Sigmoid colon (tissue), 4 donors: ENCODE measurements at regions not wholly inside any gene's neighbourhood (a gene's known extent, or its start where the extent isn't known, plus 50 kb on each side); places are given as distances from the start of the nearest gene placed in this dataset.

Source experiments
- CTCF ChIP-seq, 4 experiments: fragments of 450-650 bp in 3 of 4; fragments of 200-600 bp in 1 of 4; IDR thresholded peaks; one replicate each; pipeline ENCODE4 v1.5.1; 2016 to 2019; ENCODE audit warnings: antibody characterized with exemption in 4 of 4, mild to moderate bottlenecking in 3 of 4, moderate library complexity in 2 of 4
- EP300 ChIP-seq, 4 donors: sonication (generic); formaldehyde crosslinking; IDR thresholded peaks; one replicate each; pipeline ENCODE4 v1.6.1; 2017; ENCODE audit warnings: antibody characterized with exemption in 4 of 4
- POLR2A ChIP-seq, 2 donors: fragments of 450-650 bp; IDR thresholded peaks; one replicate each; pipeline ENCODE4 v1.6.1; 2016; ENCODE audit warnings: antibody characterized with exemption in 2 of 2, mild to moderate bottlenecking in 2 of 2, moderate library complexity in 2 of 2
- POLR2AphosphoS5 ChIP-seq, 4 donors: sonication (generic); formaldehyde crosslinking; IDR thresholded peaks; one replicate each; pipeline ENCODE4 v1.6.1; 2017; ENCODE audit warnings: antibody characterized with exemption in 4 of 4

DNA sequence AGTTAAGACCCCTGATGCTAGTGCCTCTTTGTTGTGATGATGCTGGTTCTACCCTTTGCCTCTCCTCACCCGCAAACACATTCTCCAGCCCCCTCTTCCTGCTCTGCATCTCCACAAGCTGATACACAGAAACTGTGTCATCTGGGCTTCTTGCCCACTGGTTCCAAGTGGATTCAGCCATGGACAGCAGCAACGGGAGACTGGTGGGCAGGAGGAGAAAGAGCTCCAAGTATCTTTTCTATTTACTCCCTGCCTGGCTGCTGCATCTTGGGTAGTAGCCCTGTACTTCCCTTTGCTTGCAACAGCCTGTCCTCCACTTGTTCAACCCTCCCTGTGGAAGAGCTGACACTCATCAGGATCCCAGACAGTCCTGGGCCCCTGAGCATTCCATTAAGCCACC, 655.1 kb upstream of the RAB6C start:
- TF ChIP-seq CTCF (IDR thresholded peaks at IDR 0.05), result no peak
- TF ChIP-seq POLR2AphosphoS5 (IDR thresholded peaks at IDR 0.05), result no peak
- TF ChIP-seq EP300 (IDR thresholded peaks at IDR 0.05), result no peak
- no peak for TF ChIP-seq POLR2A (IDR thresholded peaks at IDR 0.05)
